Peyer's patch (tissue), 4 donors: ENCODE measurements at regions not wholly inside any gene's neighbourhood (a gene's known extent, or its start where the extent isn't known, plus 50 kb on each side); places are given as distances from the start of the nearest gene placed in this dataset.

Source experiments
- DNase-seq, 3 donors: peaks; one replicate each; pipeline ENCODE4 v3.0.0-alpha.2; 2017 to 2019
- H3K27ac ChIP-seq, 4 donors: fragments of 200-600 bp; sonication (generic); one replicate each; pipeline ENCODE4 v1.5.1; 2016 to 2019
- H3K27me3 ChIP-seq, 2 donors: fragments of 200-600 bp; sonication (generic); one replicate each; pipeline ENCODE4 v1.5.1; 2019
- H3K36me3 ChIP-seq, 3 donors: fragments of 200-600 bp; sonication (generic); one replicate each; pipeline ENCODE4 v1.5.1; 2016 to 2019
- H3K4me1 ChIP-seq, 4 donors: fragments of 200-600 bp; sonication (generic); one replicate each; pipeline ENCODE4 v1.5.1; 2016 to 2019
- H3K4me3 ChIP-seq, 4 donors: fragments of 200-600 bp; sonication (generic); 1 replicate in 3 of 4; 2 replicates in 1 of 4; pipeline ENCODE4 v1.5.1; 2016 to 2019; ENCODE audit warnings: mild to moderate bottlenecking in 1 of 4
- H3K9me3 ChIP-seq, 4 donors: fragments of 200-600 bp; sonication (generic); one replicate each; pipeline ENCODE4 v1.5.1; 2016 to 2019; ENCODE audit warnings: mild to moderate bottlenecking in 1 of 4
- POLR2A ChIP-seq, 2 donors: fragments of 450-650 bp; IDR thresholded peaks; one replicate each; pipeline ENCODE4 v1.5.1; 2017; ENCODE audit warnings: antibody characterized with exemption in 2 of 2, mild to moderate bottlenecking in 2 of 2, moderate library complexity in 2 of 2
- TF ChIP-seq, protein P1 (sequence below), 6 experiments: fragments of 450-650 bp in 4 of 6; fragments of 200-600 bp in 2 of 6; sonication (generic) in 1 of 6; IDR thresholded peaks; one replicate each; pipeline ENCODE4 v1.5.1; 2017 to 2019; ENCODE audit warnings: antibody characterized with exemption in 6 of 6, mild to moderate bottlenecking in 3 of 6, moderate library complexity in 1 of 6

DNA sequence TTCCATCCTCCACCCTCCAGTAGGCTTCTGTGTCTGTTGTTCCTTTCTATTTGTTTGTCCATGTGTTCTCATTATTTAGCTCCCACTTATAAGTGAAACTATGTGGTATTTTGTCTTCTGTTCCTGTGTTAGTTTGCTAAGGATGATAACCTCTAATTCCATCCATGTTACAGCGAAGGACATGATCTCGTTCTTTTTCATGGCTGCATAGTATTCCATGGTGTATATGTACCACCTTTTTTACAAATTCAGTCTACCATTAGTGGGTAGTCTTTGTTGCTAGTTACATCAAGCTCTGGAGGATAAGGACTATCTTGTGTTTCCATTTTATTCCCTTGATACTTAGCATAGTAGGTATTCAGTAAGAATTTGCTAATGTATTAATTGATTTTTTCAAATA lies 664.2 kb upstream of the FAT3 start:
- Histone ChIP-seq H3K27ac (no peak overlapping the region), H3K4me1 (no peaks in the 10 kb centered on the region), H3K4me3 (no peak overlapping the region), H3K9me3 (no peaks in the 10 kb centered on the region), H3K36me3 (no peaks in the 10 kb centered on the region), H3K27me3 (no peaks in the 10 kb centered on the region)
- no peak for TF ChIP-seq POLR2A (IDR thresholded peaks at IDR 0.05)
- TF ChIP-seq, protein P1, sequence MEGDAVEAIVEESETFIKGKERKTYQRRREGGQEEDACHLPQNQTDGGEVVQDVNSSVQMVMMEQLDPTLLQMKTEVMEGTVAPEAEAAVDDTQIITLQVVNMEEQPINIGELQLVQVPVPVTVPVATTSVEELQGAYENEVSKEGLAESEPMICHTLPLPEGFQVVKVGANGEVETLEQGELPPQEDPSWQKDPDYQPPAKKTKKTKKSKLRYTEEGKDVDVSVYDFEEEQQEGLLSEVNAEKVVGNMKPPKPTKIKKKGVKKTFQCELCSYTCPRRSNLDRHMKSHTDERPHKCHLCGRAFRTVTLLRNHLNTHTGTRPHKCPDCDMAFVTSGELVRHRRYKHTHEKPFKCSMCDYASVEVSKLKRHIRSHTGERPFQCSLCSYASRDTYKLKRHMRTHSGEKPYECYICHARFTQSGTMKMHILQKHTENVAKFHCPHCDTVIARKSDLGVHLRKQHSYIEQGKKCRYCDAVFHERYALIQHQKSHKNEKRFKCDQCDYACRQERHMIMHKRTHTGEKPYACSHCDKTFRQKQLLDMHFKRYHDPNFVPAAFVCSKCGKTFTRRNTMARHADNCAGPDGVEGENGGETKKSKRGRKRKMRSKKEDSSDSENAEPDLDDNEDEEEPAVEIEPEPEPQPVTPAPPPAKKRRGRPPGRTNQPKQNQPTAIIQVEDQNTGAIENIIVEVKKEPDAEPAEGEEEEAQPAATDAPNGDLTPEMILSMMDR (IDR thresholded peaks at IDR 0.05) = no peak
- no peak for DNase-seq

DNA sequence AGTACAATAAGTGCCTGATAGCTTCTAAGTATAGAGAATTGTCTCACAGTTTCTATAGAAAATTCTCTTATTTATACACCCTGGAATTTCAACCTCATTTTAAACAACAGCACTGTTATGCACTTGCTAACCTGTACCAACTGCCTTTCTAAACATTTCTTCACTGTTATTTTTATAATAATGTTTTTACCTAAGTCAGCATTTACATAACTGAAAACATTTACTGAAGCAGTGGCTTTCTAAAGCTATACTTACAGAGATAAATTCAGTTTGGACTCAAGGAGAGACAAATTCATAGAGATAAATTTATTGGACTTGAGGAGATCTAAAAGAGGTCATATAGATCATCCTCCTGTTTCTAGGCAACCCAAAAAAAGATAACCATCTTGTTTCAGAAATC lies 686.6 kb upstream of the FAT3 start:
- TF ChIP-seq POLR2A (IDR thresholded peaks at IDR 0.05) = no peak
- TF ChIP-seq, protein P1 (IDR thresholded peaks at IDR 0.05) = no peak
- H3K27me3 ChIP-seq = no peaks in the 10 kb centered on the region
- H3K36me3 ChIP-seq = no peaks in the 10 kb centered on the region
- H3K4me3 ChIP-seq = no peak overlapping the region
- H3K4me1 ChIP-seq = no peaks in the 10 kb centered on the region
- no peaks in the 10 kb centered on the region for H3K9me3 ChIP-seq
- no peak overlapping the region for H3K27ac ChIP-seq
- no peak for DNase-seq

DNA sequence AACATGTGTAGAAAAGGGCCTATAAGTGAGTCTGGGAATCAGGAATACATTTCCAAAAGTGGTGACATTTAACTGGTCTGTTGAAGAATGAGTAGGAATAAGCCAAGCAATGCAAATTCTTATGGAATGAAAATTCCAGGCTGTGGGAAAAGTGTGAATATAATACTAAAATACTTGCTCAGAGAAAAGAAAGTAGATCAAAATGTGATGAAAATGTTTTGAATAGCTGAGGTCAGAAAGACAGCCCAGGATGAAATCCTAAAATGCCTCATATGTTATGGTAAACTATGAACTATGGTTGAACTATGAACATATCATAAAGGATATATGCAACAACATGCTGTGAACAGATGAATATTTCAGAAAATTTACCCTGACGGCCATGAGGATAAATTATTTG lies 688.3 kb upstream of the FAT3 start:
- Histone ChIP-seq H3K9me3 (no peaks in the 10 kb centered on the region), H3K4me1 (no peaks in the 10 kb centered on the region), H3K36me3 (no peaks in the 10 kb centered on the region), H3K4me3 (no peak overlapping the region), H3K27ac (no peak overlapping the region), H3K27me3 (no peaks in the 10 kb centered on the region)
- no peak for DNase-seq
- TF ChIP-seq POLR2A (IDR thresholded peaks at IDR 0.05) = no peak
- TF ChIP-seq, protein P1 (IDR thresholded peaks at IDR 0.05) = no peak

DNA sequence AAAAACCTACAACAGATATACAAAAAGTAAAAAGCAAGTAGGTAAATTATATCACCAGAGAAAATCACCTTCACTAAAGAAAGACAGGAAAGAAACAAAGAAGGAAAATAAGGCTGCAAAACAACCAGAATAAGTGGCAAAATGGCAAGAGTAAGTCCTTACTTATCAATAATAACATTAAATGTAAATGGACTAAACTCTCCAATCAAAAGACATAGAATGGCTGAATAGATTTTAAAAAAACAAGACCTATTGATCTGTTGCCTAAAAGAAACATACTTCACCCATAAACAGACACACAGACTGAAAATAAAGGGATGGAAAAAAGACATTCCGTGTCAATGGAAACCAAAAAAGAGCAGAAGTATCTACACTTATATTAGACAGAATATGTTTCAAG lies 695.7 kb upstream of the FAT3 start:
- Histone ChIP-seq H3K4me1 (no peaks in the 10 kb centered on the region), H3K4me3 (no peak overlapping the region), H3K27me3 (no peaks in the 10 kb centered on the region), H3K36me3 (no peaks in the 10 kb centered on the region), H3K9me3 (peaks cover 0 to 3% (median 0%) of the 10 kb centered on the region in 4 donors), H3K27ac (no peak overlapping the region)
- no peak for TF ChIP-seq POLR2A (IDR thresholded peaks at IDR 0.05)
- TF ChIP-seq, protein P1 (IDR thresholded peaks at IDR 0.05) = no peak
- DNase-seq = no peak

DNA sequence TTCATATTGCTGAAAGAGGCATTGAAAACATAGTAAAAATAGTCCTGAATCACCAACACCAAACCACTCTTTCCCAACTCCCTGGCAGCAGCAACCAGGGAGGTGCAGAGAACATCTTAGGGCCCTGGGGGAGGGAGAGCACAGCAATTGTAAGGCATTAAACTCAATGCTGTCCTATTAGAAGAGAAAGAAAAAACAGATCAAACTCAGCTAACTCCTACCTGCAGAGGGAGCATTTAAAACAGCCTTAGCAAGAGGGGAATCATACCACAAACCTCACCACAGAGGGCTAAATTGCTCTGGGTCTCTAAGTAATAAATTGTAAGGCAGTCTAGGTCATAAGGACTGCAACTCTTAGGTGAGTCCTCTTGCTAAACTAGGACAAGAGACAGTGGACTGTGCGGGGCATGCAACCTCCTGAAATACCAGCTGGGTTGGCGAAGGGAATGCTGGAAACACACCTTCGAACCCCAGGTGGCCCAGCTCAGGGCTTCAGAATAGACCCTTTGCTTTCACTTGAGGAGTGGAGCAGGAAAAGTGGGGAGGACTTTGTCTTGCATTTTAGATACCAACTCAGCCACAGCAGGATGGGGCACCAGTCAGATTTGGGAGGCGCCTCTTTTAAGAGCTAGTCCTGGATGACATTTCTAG lies 697.1 kb upstream of the FAT3 start:
- TF ChIP-seq POLR2A (IDR thresholded peaks at IDR 0.05) = no peak
- TF ChIP-seq, protein P1 (IDR thresholded peaks at IDR 0.05) = no peak
- no peaks in the 10 kb centered on the region for H3K4me1 ChIP-seq
- H3K9me3 ChIP-seq = peaks cover 0 to 3% (median 0%) of the 10 kb centered on the region in 4 donors
- H3K27me3 ChIP-seq = no peaks in the 10 kb centered on the region
- no peak for DNase-seq
- no peaks in the 10 kb centered on the region for H3K36me3 ChIP-seq
- no peak overlapping the region for H3K27ac ChIP-seq
- H3K4me3 ChIP-seq = no peak overlapping the region

DNA sequence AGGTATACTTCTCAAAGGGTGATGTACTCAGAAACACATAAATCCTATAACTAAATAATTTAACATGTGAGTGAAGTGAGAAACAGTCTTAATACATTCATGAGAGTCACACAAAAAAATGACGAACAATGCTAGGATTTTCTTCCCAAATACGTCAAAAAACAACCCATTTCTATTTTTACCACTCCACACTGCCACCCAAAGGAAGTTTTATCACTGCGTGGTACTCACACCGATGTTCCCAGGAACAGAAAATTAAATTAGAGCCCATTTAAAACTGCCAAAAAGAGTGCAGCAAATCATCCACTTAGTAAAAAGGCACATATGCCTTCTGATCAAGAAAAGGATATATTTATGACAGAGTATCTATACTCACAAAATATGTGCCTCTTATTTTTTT lies 710.9 kb upstream of the FAT3 start:
- DNase-seq = no peak
- Histone ChIP-seq H3K36me3 (no peaks in the 10 kb centered on the region), H3K4me1 (no peaks in the 10 kb centered on the region)

More for the DNA sequence above, 710.9 kb upstream of the FAT3 start:
- TF ChIP-seq, protein P1 (IDR thresholded peaks at IDR 0.05) = no peak
- TF ChIP-seq POLR2A (IDR thresholded peaks at IDR 0.05) = no peak
- Histone ChIP-seq H3K4me3 (no peak overlapping the region), H3K27ac (no peak overlapping the region), H3K27me3 (no peaks in the 10 kb centered on the region), H3K9me3 (no peaks in the 10 kb centered on the region)
